ENCODE measurements at regions not wholly inside any gene's neighbourhood (a gene's known extent, or its start where the extent isn't known, plus 50 kb on each side); places are given as distances from the start of the nearest gene placed in this dataset.

- CTCF ChIA-PET = no interaction called here
- Mint-ChIP-seq H3K27me3 (no peaks in the 10 kb centered on the region), H3K4me1 (no peaks in the 10 kb centered on the region), H3K36me3 (no peaks in the 10 kb centered on the region), H3K9me3 (ENCODE audit: low read depth) (peaks cover 3% of the 10 kb centered on the region), H3K27ac (no peak overlapping the region), H3K4me3 (no peak overlapping the region)
- ATAC-seq = no peak
- DNase-seq = no peak
Observed at GRCh38 chr9:27743490-27743889, 170.2 kb upstream of the C9orf72 start.

GRCh38 chr9:27747450-27747849, 174.2 kb upstream of the C9orf72 start:
- CTCF ChIA-PET = no interaction called here
- Mint-ChIP-seq H3K36me3 (no peaks in the 10 kb centered on the region), H3K4me3 (no peak overlapping the region)

GRCh38 chr9:27749838-27750237, 176.6 kb upstream of the C9orf72 start:
- no peak overlapping the region for H3K4me3 Mint-ChIP-seq
- H3K36me3 Mint-ChIP-seq = no peaks in the 10 kb centered on the region
- H3K9me3 Mint-ChIP-seq (ENCODE audit: low read depth) = no peaks in the 10 kb centered on the region
- ATAC-seq (no peak), DNase-seq (no peak)
- no peaks in the 10 kb centered on the region for H3K4me1 Mint-ChIP-seq
- CTCF ChIA-PET = no interaction called here
- H3K27ac Mint-ChIP-seq = no peak overlapping the region
- peaks cover 4% of the 10 kb centered on the region for H3K27me3 Mint-ChIP-seq

More at GRCh38 chr9:27747450-27747849, 174.2 kb upstream of the C9orf72 start:
- Mint-ChIP-seq H3K27me3 (peaks cover 4% of the 10 kb centered on the region), H3K27ac (no peak overlapping the region), H3K4me1 (no peaks in the 10 kb centered on the region), H3K9me3 (ENCODE audit: low read depth) (no peaks in the 10 kb centered on the region)
- DNase-seq (no peak), ATAC-seq (no peak)

GRCh38 chr9:27750566-27750965, 177.3 kb upstream of the C9orf72 start:
- Mint-ChIP-seq H3K36me3 (no peaks in the 10 kb centered on the region), H3K27ac (no peak overlapping the region), H3K4me1 (no peaks in the 10 kb centered on the region), H3K9me3 (ENCODE audit: low read depth) (no peaks in the 10 kb centered on the region), H3K4me3 (no peak overlapping the region), H3K27me3 (peaks cover 4% of the 10 kb centered on the region)
- ATAC-seq (no peak), DNase-seq (no peak)
- CTCF ChIA-PET = no interaction called here

GRCh38 chr9:27752069-27752468, 178.8 kb upstream of the C9orf72 start:
- no peaks in the 10 kb centered on the region for H3K36me3 Mint-ChIP-seq
- DNase-seq (no peak), ATAC-seq (no peak)
- H3K27me3 Mint-ChIP-seq = peaks cover 4% of the 10 kb centered on the region
- H3K27ac Mint-ChIP-seq = no peak overlapping the region
- no peak overlapping the region for H3K4me3 Mint-ChIP-seq
- H3K4me1 Mint-ChIP-seq = no peaks in the 10 kb centered on the region
- no peaks in the 10 kb centered on the region for H3K9me3 Mint-ChIP-seq (ENCODE audit: low read depth)
- CTCF ChIA-PET = no interaction called here

GRCh38 chr9:27755846-27756245, 182.6 kb upstream of the C9orf72 start:
- no peak for ATAC-seq
- Mint-ChIP-seq H3K4me3 (no peak overlapping the region), H3K36me3 (no peaks in the 10 kb centered on the region), H3K9me3 (ENCODE audit: low read depth) (no peaks in the 10 kb centered on the region), H3K4me1 (no peaks in the 10 kb centered on the region), H3K27ac (no peak overlapping the region), H3K27me3 (no peaks in the 10 kb centered on the region)
- CTCF ChIA-PET = no interaction called here
- no peak for DNase-seq

GRCh38 chr9:27756418-27756817, 183.1 kb upstream of the C9orf72 start:
- H3K4me1 Mint-ChIP-seq = no peaks in the 10 kb centered on the region
- no peak overlapping the region for H3K27ac Mint-ChIP-seq
- peaks cover 3% of the 10 kb centered on the region for H3K27me3 Mint-ChIP-seq
- H3K9me3 Mint-ChIP-seq (ENCODE audit: low read depth) = no peaks in the 10 kb centered on the region
- no peak for ATAC-seq
- DNase-seq = no peak
- no peak overlapping the region for H3K4me3 Mint-ChIP-seq
- CTCF ChIA-PET = no interaction called here
- H3K36me3 Mint-ChIP-seq = no peaks in the 10 kb centered on the region

- no peak for DNase-seq
- Mint-ChIP-seq H3K36me3 (no peaks in the 10 kb centered on the region), H3K27me3 (peaks cover 3% of the 10 kb centered on the region), H3K4me3 (no peak overlapping the region), H3K27ac (no peak overlapping the region), H3K4me1 (peaks cover 2% of the 10 kb centered on the region), H3K9me3 (ENCODE audit: low read depth) (no peaks in the 10 kb centered on the region)
- no peak for ATAC-seq
- CTCF ChIA-PET = no interaction called here
Observed at GRCh38 chr9:27763831-27764230, 190.6 kb upstream of the C9orf72 start.

- Mint-ChIP-seq H3K4me3 (no peak overlapping the region), H3K36me3 (no peaks in the 10 kb centered on the region), H3K9me3 (ENCODE audit: low read depth) (no peaks in the 10 kb centered on the region), H3K27ac (no peak overlapping the region), H3K4me1 (peaks cover 2% of the 10 kb centered on the region), H3K27me3 (peaks cover 3% of the 10 kb centered on the region)
- no peak for DNase-seq
- CTCF ChIA-PET = no interaction called here
- no peak for ATAC-seq
Observed at GRCh38 chr9:27765266-27766072, 192.2 kb upstream of the C9orf72 start.

- ATAC-seq = no peak
Observed at GRCh38 chr9:27766073-27766835, 193.0 kb upstream of the C9orf72 start.

GRCh38 chr9:27768781-27769180, 195.5 kb upstream of the C9orf72 start:
- Mint-ChIP-seq H3K9me3 (ENCODE audit: low read depth) (no peaks in the 10 kb centered on the region), H3K4me1 (peaks cover 2% of the 10 kb centered on the region), H3K36me3 (no peaks in the 10 kb centered on the region), H3K27ac (no peak overlapping the region), H3K27me3 (no peaks in the 10 kb centered on the region), H3K4me3 (no peak overlapping the region)
- CTCF ChIA-PET = no interaction called here
- no peak for ATAC-seq
- DNase-seq = no peak

More at GRCh38 chr9:27766073-27766835, 193.0 kb upstream of the C9orf72 start:
- H3K4me1 Mint-ChIP-seq = peaks cover 2% of the 10 kb centered on the region
- no peaks in the 10 kb centered on the region for H3K9me3 Mint-ChIP-seq (ENCODE audit: low read depth)
- CTCF ChIA-PET = no interaction called here
- H3K36me3 Mint-ChIP-seq = no peaks in the 10 kb centered on the region
- peaks cover 1% of the 10 kb centered on the region for H3K27me3 Mint-ChIP-seq
- H3K4me3 Mint-ChIP-seq = no peak overlapping the region
- DNase-seq = no peak
- no peak overlapping the region for H3K27ac Mint-ChIP-seq

- Mint-ChIP-seq H3K36me3 (no peaks in the 10 kb centered on the region), H3K27me3 (no peaks in the 10 kb centered on the region), H3K4me1 (peaks cover 2% of the 10 kb centered on the region), H3K9me3 (ENCODE audit: low read depth) (no peaks in the 10 kb centered on the region), H3K4me3 (no peak overlapping the region), H3K27ac (no peak overlapping the region)
- CTCF ChIA-PET = no interaction called here
- DNase-seq = no peak
- ATAC-seq = no peak
Observed at GRCh38 chr9:27770541-27770940, 197.3 kb upstream of the C9orf72 start.

- no peaks in the 10 kb centered on the region for H3K36me3 Mint-ChIP-seq
- no peak overlapping the region for H3K4me3 Mint-ChIP-seq
- peaks cover 2% of the 10 kb centered on the region for H3K4me1 Mint-ChIP-seq
- DNase-seq (no peak), ATAC-seq (no peak)
- no peaks in the 10 kb centered on the region for H3K27me3 Mint-ChIP-seq
- CTCF ChIA-PET = no interaction called here
- no peaks in the 10 kb centered on the region for H3K9me3 Mint-ChIP-seq (ENCODE audit: low read depth)
- H3K27ac Mint-ChIP-seq = no peak overlapping the region
Observed at GRCh38 chr9:27771803-27772545, 198.7 kb upstream of the C9orf72 start.

Data from activated CD8-positive, alpha-beta memory T cell treated with anti-CD3 and anti-CD28 coated beads, Interleukin-2, amount 10 ng/mL, durations not matched to agents 7 days and 5 days (primary cell).